DMS153 treated with DMSO at 0.1 percent for 48 hours (cell line): ENCODE measurements at regions not wholly inside any gene's neighbourhood (a gene's known extent, or its start where the extent isn't known, plus 50 kb on each side); places are given as distances from the start of the nearest gene placed in this dataset.

Source experiments
- DNase-seq: peaks from one replicate; lab custom pipeline; 2025; ENCODE audit not compliant: unreplicated experiment; lab: John Stamatoyannopoulos, UW

DNA sequence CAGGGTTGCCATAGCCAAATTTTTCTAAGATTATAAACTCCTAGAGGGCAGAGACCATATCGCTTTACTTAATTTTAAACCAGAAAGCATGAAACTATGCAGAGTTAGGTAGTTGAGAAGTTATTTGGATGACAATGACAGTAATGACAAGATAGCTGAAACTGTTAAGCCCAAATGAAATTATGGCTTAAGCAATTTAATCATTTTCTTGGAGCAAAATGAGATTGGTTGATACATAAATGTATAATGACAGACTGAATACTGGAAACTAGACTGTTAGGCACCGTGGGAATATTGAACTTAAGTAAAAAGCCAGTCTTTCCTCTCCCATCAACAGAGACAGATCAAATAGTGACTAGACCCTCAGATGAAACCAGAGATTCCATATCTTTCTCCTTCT, 670.3 kb upstream of the NRSN1 start:
- DNase-seq = no peak

DNA sequence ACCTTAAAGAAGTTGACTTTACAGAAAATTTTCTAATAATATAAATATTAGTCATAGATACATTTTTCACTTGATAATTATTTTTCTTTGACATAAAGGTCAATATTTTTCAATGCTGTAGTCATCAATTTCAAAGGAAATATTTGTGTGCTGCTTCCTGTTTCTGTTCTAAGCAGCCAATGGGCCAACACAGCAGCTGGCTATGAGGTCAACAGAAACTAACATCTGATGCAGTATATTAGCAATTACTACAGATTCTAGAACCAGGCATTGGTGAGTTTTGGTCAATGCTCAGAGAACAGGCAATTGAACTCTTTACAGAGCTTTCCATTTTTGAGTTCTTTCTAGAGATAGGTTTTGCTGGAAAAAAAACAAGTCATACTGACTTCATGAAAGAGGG, 669.6 kb upstream of the NRSN1 start:
- DNase-seq = no peak

DNA sequence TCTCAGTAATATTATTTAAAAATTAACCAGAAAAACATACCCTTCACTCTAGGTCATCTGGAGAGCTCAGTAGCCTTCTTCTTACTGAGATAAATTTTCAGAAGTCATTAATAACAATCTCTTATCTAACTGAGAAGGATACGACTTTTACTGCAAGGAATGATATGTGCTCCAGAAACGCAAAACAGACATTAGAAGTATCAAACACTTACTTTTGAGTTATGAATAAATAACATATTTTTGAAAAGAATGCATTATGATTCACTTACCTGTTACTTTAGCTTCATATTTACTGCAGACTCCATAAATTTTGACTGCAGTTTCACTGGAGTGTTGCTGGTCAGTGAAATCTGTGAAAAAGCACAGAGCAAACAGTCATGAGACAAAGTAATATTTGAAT, 668.7 kb upstream of the NRSN1 start:
- no peak for DNase-seq

DNA sequence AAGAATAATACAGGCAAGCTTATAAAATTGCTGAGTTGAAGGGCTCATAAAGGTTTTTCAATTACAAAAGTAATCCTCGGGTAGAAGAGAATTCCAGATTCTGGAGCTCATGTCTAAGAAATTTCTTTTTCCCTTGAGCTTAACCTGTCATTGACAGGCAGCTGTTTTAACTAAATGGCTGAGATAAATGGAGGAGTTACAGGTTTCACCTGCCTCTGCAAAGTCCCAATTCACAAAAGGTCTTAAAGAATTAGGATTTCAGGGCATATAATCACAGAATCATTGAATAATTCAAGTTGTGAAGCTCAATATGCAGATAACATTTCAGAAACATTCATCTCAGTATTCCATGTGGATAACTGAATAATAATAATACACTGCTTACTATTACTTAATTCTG, 660.1 kb upstream of the NRSN1 start:
- no peak for DNase-seq

DNA sequence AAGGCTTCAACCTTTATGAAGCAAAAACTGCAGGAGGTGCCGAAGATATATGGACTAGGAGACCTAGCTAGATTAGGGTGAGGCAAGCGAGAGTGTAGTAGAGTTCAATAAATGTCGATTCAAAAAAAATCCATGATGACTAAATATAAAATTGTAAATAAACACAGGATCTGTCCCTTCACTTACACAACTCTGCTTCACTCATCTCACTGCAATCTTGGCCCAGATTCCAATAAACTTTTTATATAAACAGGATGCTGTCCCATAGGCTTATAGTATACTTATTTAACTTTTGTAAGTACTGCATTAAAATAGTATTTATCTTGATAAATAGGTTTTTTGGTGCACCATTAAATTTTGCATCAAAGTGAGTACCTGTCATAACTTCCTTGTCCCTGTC, 648.4 kb upstream of the NRSN1 start:
- DNase-seq = no peak

DNA sequence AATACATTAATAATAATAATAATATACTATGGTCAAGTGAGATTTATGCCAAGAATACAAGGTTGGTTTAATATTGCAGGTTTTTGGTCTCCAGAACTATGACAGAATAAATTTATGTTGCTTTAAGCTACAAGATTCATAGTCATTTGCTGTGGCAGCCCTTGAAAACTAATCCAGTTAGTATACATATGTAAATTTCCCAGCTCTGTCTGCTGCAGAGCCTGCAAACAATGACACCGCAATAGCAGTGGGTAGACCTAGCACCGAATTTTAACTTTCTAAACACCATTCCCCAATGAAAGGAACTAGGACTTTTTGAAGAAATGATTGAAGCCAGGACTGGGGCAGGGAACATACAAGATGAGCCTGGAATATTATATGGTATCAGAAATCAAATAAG, 647.7 kb upstream of the NRSN1 start:
- DNase-seq = no peak

DNA sequence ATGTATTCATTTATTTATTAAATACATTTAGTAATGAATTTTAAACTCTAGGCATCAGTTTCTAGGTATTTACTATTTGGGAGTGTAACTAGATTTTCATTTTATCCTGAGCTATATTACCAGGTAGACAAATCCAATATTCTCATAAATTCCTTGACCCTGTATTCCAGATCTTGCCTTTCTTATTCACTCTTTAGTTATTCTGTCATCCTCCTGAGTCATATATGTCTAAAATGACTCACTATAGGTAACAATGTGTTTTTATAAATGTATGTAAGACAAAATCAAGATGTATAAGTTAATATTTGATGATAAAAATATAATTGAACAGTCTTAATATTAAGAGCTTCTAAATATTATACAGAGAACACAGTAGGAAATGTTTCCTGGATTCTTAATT, 642.1 kb upstream of the NRSN1 start:
- DNase-seq = no peak

DNA sequence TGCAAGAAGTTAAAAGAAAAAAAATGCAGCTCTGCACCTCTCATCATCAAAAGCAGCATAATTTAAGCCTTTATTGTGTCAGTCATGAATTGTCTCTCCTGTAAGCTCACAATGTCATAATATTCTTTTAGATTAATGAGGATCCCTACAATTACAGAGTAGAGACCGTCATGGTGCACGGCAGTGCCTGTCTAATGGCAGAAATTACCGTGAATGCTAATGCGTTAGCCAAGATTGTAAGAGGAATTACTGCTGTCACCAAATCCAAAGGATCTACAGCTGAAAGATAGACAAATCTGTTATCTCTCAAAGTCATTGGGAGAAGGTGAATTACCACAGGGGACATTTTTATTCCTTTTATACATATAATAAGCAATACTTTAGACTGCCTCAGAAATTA, 631.6 kb upstream of the NRSN1 start:
- DNase-seq = no peak

DNA sequence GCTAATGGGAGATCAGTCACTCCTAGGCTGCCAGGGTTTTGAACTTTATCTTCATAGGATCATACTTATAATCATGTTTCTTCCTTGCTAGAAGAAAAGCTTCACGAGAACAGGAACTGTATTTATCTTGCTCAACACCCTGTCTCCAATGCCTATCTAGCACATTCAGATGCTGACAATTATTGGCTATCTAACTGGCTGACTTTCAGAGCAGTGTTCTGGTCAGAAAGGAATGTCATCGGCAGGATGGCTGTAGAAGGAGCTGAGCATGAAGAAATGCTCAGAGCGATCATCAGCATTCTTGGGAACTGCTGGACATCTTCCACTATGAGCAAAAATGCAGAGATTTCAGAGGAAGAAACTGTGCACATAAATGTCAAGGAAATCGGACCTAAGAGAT, 628.0 kb upstream of the NRSN1 start:
- no peak for DNase-seq

DNA sequence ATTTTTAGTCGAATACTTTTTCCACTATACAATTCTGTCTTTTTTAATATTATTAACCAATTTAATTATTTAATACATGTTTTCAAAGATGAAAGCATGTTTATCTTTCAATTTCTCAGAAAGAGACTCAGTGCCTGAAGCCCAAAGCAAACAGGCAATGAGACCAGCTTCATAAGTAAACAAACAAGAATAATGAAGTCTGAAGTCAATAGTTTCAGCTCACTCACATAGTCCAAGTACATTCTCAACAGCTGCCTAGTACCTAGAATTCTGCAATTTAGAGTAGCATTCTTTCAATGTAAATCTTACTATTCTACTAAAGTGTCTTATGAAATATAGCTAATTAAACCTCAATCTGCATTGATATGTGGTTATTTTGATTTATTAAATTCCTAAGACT, 626.5 kb upstream of the NRSN1 start:
- DNase-seq = no peak

DNA sequence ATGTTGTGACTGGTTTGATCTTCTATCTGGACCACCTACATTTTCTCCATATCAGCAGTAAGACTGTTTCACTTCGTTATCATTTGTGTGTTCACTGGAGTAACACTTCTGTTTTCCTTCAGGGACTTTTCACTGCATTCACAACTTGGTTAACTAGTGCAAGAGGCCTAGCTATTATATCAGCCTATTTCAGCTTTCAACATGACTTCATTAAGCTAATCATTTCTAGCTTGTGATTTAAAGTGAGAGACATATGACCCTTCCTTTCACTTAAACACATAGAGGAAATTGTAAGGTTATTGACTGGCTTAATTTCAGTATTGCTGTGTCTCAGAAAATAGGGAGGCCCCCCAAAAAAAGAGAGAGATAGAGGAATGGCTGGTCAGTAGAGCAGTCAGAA, 622.8 kb upstream of the NRSN1 start:
- no peak for DNase-seq

DNA sequence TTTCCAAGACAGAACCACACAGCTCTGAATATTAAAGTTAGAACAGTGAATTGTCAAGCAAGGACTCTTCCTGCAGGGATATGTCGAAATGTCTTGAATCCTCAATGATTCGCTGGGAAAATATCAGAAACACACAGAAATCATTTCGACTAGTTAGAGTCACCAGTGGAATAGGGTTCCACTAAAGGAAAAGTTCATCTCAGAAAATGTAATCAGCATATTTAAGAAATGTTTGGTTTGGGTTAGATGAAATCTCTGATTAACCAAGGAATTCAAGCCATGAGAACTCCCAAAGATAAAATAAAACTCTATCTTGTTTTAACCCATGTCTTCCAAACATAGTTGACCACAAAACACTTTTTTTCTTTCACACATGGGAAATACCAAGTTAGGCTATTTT, 621.0 kb upstream of the NRSN1 start:
- no peak for DNase-seq

DNA sequence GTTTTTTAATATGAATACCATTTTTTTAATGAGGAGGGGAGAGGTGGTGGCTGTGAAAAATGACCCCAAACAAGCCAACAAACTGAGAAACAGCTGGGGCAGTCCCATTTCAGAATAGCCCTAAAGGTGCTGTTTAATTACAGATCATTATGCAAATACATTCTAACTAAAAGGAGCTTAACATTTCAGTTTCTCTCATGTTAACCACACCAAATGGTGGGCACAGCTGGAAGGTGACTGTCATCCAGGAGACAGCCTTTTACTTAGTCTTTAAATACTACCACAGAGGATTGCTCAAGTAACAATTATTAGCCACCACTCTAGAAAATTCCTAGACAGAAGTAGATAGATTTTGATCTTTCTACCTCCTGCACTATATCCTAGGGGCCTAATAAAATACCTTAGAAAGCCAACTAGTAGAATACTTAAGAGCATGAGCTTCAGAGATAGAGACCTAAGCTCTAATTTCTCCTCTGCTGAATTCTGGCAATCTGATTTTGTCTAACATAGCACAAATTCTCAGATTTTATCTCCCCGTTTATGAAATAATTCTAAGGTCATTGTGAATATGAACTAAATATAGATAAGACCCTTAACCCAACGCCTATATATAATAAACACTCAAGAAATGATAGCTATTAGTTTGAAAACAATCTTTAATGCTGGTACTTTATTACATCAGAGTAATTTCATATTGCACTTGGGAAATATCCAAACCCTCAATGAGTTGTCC, 615.1 kb upstream of the NRSN1 start:
- DNase-seq = no peak

DNA sequence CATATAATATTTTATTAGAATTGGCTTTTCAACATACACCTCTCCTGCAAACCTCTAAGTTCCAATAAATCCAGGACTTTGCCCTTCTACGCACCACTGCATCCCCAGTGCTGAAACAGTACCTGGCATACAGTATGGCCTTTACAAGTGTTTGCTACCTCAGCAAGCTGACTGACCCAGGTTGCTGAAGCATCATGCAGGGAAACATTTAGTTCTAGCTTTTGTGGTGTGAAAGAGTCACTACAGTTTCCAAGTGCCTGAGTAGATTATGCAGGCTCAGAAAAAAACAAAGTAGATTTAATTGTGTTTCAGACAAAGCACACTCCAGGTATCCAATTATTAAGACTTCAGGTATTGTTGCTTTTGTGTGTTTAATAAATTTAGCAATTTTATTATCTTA, 614.2 kb upstream of the NRSN1 start:
- no peak for DNase-seq

DNA sequence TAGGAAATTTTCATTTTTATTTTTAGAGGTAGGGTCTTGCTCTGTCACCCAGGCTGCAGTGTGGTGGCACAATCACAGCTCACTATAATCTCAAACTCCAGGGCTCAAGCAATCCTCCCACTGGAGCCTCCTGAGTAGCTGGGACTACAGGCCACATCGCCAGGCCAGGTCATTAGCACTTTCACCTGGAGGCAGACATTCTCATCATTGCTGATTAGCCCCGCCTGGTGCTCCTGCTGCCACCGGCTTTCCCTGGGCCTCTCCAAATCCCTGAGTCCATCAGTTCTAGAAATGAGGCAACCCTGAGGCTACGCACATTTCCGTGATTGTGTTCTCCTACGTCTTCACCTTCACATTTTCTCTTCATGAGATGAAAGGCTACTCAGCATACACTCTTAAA, 607.7 kb upstream of the NRSN1 start:
- no peak for DNase-seq

DNA sequence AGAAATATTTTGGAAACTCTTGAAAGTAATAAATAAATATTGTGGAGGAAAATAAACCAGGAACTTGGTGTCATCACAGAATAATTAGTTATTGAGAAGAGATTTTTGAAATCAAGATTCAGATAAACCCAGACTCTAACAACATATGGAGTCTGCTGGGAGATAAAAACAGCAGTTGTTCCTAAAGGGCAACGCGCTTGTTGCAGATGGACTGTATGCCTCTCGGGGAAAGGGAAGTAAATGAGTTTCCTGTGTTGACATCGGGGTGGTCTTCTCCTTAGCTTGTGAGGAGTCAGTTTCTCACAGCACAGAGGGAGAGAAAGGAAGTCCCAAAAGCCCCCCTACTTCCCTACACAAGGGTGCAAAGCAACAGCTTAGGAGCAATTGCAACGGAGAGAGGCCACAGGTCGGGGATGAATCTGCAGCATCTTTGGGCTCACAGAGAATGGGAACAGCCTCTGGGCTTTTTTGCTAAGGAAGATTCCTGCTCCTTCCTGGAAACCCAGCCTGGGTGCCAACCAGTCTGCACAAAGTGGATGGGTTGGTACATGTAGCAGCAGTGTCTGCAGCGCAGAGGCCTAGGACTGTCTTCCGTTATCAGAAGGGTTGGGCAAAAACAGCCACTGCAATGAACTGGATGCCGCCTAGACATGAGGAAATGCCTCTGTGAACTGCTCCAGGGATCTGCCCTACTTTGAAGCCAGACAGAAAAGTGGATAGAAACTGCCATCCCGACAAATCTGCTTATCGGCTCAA, 603.0 kb upstream of the NRSN1 start:
- no peak for DNase-seq

DNA sequence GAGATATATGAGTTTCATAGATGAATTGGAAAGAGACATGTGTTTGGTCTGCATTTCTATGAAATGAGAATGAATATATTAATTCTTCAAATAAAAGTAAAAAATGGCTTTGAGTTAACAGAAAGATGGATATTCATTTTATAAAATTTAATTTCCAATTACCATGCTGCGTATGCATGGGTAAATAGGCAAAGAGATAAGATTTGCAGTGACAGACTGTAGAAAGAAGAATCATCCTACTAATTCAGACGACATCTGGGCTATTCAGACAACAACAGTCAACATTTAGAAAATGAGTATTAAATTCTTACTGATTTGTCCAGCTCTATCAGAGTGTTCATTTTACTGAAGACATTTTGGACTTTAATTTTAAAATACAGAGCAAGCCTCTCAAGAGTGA, 602.2 kb upstream of the NRSN1 start:
- no peak for DNase-seq

DNA sequence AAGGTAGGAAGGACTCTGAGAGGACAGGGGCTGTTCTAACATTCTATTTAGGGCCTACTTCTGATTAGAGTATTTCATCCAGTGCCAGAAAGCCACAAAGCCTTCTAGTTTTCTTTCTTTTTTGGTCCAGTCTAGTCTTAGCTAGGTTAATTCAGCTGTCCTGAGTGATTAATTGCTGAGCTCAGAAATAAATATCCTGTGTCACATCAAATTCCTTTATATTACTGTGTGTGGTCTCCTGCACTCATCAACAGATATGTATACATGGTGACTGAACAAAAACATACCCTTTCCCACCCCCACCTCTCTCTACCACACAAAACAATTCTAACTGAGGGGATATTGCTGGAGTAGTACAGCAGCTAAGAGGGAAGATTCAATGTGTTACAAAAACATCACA, 601.5 kb upstream of the NRSN1 start:
- DNase-seq = no peak

DNA sequence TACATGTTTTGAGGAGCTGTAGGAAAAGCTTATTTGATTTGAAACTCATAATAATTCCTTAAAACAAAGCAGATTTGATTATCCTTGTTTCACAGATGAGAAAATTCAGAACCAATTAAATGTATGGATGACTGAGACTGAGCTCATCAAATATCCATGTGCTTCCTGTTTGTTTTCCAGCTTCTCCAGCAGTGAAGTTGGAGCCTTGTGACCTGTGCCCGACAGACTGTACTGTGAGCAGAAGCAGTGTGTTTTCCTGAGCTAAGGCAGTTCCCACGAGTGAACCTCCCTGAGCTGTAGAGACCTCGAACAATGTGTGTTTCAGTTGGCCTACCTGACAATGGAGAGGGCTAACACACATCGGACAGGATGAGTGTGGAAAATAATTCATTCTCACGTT, 599.5 kb upstream of the NRSN1 start:
- DNase-seq = no peak

DNA sequence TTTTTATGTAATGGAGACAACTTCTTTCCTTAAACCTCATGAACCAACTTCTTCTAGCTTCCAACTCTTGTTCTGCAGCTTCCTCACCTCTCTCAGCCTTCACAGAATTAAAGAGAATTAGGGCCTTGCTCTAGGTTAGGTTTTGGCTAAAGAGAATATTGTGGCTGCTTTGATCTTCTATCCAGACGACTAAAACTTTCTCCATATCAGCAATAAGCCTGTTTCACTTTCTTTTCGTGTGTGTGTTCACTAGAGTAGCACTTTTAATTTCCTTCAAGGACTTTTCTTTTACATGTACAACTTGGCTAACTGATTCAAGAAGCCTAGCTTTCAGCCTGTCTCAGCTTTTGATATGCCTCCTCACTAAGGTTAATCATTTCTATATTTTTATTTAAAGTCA, 596.1 kb upstream of the NRSN1 start:
- DNase-seq = no peak

DNA sequence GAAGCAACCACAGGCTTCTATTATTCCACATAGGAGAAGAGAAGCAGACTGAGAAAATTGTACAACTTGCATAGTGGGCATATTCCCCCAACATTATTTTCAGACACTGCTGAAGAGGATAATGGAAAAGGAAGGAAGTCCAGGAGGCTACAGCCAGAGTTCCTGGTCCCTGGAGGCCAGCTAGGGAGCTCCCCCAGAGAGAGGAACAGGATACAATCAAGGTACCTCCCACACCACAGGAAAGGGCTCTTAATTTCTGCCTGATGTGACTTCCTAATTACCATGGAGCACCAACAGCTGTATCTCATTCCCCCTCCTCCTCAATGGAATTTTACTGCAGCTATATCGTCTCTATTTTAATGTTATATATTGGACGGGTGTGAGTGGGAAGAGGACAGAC, 594.3 kb upstream of the NRSN1 start:
- DNase-seq = no peak

DNA sequence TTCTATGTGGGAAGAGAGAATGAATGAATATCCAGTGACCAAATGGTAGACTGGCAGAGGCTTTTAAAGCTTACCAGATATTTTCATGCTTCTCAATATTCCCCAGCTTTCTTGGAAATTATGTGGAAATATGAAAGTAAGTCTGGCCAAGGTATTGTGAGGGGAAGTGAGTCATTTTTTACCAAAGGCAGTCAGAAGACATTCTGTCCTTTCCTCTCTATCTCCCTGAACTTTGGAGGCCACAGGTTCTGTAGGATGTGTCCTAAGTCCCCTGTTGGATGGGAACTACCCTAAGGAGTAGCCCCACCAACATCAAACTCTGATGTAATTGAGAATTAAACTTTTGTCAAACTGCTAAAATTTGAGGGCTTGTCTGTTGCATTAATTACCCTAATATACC, 593.8 kb upstream of the NRSN1 start:
- no peak for DNase-seq

DNA sequence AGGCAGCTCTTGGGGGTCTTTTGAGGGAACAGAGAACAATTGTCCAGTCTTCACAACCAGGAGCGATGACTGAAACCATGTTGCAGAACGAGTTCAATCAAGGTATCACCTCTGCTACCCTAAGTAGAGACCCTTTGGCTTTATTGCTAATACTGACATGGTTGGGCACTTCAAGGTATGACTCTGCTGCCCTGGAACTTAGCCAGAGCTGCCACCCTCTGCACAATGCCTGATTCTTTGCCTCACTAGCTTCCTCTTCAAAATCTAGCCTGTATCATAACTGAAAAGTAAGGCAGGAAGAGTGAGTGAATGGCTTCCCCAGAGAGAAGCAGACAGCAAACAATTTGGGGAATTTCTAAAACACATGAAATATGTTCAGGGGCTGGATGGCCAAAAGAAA, 592.7 kb upstream of the NRSN1 start:
- DNase-seq = no peak
